GM21515 (cell line): ENCODE measurements at regions not wholly inside any gene's neighbourhood (a gene's known extent, or its start where the extent isn't known, plus 50 kb on each side); places are given as distances from the start of the nearest gene placed in this dataset.

Experiments
- ATAC-seq: cut with Tn5 transposase; IDR thresholded peaks from one replicate; pipeline ENCODE4 v1.9.1; 2021; ENCODE audit not compliant: unreplicated experiment

GRCh38 chr6:20312606-20313005 lies 89.1 kb upstream of the E2F3 start:
- no peak for ATAC-seq

GRCh38 chr6:20313051-20313450 lies 88.6 kb upstream of the E2F3 start:
- ATAC-seq = no peak

- no peak for ATAC-seq
Measured at GRCh38 chr6:20313960-20314530, 87.6 kb upstream of the E2F3 start.

- ATAC-seq = no peak
Measured at GRCh38 chr6:20314866-20315845, 86.5 kb upstream of the E2F3 start.

- ATAC-seq = no peak
Measured at GRCh38 chr6:20317430-20317829, 84.2 kb upstream of the E2F3 start.

GRCh38 chr6:20318851-20319387 lies 82.8 kb upstream of the E2F3 start:
- no peak for ATAC-seq

GRCh38 chr6:20319520-20320357 lies 81.9 kb upstream of the E2F3 start:
- peak; percentile 99 for ATAC-seq

- no peak for ATAC-seq
Measured at GRCh38 chr6:20325641-20326421, 75.8 kb upstream of the E2F3 start.

GRCh38 chr6:20326422-20326728 lies 75.3 kb upstream of the E2F3 start:
- no peak for ATAC-seq

GRCh38 chr6:20327141-20327540 lies 74.5 kb upstream of the E2F3 start:
- no peak for ATAC-seq

GRCh38 chr6:20328266-20328923 lies 73.3 kb upstream of the E2F3 start:
- ATAC-seq = no peak

- ATAC-seq = no peak
Measured at GRCh38 chr6:20328924-20329300, 72.8 kb upstream of the E2F3 start.

GRCh38 chr6:20331042-20331441 lies 70.6 kb upstream of the E2F3 start:
- no peak for ATAC-seq

- no peak for ATAC-seq
Measured at GRCh38 chr6:20331625-20332024, 70.1 kb upstream of the E2F3 start.

- ATAC-seq = no peak
Measured at GRCh38 chr6:20332441-20333006, 69.2 kb upstream of the E2F3 start.

GRCh38 chr6:20333721-20334269 lies 67.9 kb upstream of the E2F3 start:
- no peak for ATAC-seq

GRCh38 chr6:20334334-20334733 lies 67.3 kb upstream of the E2F3 start:
- ATAC-seq = no peak

- ATAC-seq = no peak
Measured at GRCh38 chr6:20334962-20335361, 66.7 kb upstream of the E2F3 start.

GRCh38 chr6:20335872-20336271 lies 65.8 kb upstream of the E2F3 start:
- no peak for ATAC-seq

GRCh38 chr6:20338156-20338555 lies 63.5 kb upstream of the E2F3 start:
- no peak for ATAC-seq
